GM18508 (cell line): ENCODE measurements at regions not wholly inside any gene's neighbourhood (a gene's known extent, or its start where the extent isn't known, plus 50 kb on each side); places are given as distances from the start of the nearest gene placed in this dataset.

Source experiments
- ATAC-seq: cut with Tn5 transposase; IDR thresholded peaks from one replicate; pipeline ENCODE4 v1.9.1; 2021; ENCODE audit warnings: moderate number of reproducible peaks; ENCODE audit not compliant: insufficient read depth, unreplicated experiment

DNA sequence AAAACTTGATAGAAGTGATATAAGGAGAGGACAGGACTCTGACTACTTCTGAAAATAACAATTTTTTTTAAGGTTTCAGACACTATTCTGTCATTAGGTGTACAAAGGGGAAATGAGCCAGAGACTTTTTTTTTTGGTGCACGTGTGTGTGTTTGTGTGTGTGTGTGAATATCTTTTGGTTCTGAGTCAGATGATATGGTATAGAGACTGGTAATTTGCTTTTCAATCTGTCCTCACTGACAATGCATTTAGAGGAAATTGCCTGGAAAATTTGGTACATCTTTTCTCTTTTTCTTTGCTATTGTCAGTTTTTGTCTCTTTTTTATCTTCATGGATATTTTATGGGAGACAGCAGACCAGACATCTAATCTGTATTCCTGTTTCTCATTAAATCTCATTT is 59.3 kb downstream of the DDIT4L start:
- ATAC-seq = no peak

DNA sequence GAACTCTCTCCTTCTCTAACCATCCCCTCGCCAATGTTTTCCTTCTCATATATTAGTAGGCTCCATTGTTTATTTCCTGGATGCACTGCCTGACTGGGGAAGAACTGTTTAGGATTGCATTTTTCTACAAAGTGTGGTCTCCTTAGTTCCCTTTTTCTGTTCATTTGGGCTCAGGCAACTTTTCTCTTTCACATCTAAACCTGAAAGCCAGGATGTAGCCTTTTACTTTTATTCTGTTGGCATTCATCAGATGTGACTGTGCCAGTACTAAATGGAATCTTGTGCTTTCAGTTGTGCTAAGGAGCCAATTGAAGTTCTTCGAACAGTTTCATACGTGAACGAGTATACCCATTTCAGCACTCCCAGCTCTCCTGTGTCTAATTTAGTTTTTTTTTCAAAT is 59.8 kb downstream of the DDIT4L start:
- ATAC-seq = no peak

DNA sequence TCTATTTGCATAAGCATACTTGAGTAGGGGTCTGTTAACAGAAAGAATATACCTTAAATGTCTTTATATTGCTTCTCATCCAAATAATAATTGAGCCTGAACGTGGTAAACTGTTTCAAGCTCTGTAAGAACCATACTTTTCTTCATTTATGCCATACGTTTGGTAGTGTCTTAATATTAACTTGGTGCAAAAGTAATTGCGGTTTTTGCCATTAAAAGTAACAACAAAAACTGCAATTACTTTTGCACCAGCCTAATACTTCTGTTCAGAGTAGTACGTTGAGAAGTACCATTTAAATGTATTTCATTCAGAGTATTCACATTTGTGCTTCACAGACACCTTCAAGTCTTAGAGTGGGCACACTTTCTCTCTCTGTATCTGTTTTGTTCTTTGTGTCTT is 60.5 kb downstream of the DDIT4L start:
- ATAC-seq = no peak

DNA sequence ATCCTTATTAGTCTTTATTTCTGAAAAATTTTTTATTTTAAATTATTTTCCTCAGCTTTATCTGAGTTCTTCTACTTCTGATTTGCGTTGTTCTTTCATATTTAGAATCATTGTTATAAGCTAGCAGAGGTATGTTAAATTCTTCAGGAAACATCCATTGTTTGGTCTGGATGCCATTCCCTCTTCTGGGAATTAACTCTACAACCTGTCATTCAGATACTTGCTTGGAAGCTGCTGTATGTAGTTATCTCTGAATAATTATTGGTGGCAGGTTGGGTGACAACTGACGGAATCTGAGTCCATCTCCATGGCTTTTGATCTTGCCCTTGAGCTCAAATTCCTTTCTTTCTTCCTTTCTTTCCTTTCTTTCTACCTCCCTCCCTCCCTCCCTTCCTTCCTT is 61.9 kb downstream of the DDIT4L start:
- no peak for ATAC-seq

DNA sequence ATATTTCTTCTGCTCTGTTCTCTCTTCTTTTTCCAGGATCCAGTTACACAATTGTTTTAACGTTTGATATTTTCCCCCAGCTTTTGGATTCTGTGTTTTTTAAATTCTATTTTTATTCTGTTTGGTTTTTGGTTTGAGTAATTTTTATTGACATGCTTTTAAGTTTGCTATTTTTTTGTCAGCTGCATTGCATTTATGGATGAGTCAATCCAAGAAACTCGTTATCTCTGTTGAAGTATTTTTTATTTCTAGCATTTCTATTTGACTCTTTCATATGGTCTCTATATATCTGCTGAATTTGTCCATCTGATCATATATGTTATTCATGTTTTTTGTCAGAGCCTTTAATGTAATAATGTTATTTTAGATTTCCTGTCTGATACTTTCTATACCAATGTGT is 65.6 kb downstream of the DDIT4L start:
- no peak for ATAC-seq

- ATAC-seq = no peak
Measured at GRCh38 chr4:100118181-100118580, 72.1 kb downstream of the DDIT4L start.

GRCh38 chr4:100117750-100118149 is 72.5 kb downstream of the DDIT4L start:
- ATAC-seq = no peak

DNA sequence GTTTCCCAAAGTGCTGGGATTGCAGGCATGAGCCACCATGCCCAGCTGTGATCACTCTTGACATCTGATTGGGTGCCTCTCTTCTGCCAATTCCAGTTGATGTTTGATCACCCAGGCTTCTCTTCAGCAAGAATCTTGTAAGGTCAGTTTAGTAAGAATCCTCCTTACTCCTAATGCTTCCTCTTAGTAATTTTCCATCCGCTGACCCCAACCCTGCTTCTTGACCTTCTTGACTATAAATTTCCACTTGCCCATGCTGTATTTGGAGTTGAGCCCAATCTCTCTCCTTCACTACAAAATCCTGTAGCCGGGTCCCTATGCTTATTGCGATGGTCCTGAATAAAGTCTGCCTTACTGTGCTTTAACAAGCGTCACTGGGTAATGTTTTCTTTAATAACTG is 75.4 kb downstream of the DDIT4L start:
- ATAC-seq = no peak

DNA sequence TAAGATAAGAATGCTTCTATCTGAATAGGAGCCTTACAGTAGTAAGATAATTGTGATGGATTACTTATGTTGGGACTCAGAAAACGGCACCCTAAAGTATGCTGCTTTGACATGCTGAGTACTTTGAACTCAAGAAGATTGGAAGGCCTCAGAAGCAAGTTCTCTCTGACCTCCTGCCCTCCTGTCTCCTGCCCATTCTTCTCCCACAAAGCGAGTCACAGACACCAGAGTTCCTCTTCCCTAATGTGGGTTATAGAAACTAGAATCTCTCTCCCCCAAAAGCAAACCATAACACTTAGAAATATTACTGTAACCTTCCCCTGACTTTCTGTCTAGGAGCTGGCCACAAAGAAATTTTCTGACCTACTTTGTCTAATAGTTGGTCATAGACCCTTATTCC is 76.5 kb downstream of the DDIT4L start:
- ATAC-seq = no peak

DNA sequence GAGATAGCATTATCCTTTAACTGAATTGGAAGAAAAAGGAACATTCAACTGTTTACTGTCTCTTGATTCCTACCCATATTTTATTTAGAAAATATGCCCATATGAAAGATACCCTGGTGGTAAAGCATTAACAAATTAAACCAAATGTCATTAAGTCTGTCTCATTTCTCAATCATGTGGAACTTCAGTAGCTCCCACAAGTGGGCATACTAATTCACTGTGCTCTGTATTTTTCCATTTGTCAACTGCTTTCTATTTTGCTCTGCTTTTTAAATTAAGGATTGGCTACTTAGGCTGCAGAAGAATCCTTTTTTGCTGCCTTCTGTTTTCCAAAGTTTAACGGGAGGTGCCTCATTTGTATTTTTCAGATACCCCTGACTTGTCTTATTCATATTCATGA is 77.2 kb downstream of the DDIT4L start:
- ATAC-seq = no peak

GRCh38 chr4:100109921-100110320 is 80.3 kb downstream of the DDIT4L start:
- ATAC-seq = no peak

DNA sequence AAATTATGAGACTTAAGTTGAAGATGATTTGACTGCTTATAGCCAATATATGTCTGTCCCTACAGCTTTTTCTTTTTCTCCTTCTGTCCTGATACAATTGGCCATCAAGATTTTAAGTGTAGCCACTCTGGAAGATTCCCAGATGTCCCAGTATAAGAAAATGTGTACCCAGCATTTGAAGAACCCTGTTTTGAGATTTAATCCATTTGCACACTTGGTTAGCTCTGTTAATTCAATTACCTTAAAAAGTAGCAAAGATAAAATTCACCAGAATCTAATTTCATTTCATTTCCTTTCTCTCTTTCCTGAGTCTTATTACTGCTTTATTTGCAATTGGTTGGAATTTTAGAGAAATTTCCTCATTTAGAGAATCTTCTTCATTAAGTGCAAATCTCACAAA is 81.4 kb downstream of the DDIT4L start:
- ATAC-seq = no peak

GRCh38 chr4:100106982-100107381 is 83.3 kb downstream of the DDIT4L start:
- ATAC-seq = peak; percentile 100

GRCh38 chr4:100103671-100104070 is 86.6 kb downstream of the DDIT4L start:
- ATAC-seq = no peak

- ATAC-seq = peak; percentile 46
Measured at GRCh38 chr4:100100985-100101384, 89.3 kb downstream of the DDIT4L start.

DNA sequence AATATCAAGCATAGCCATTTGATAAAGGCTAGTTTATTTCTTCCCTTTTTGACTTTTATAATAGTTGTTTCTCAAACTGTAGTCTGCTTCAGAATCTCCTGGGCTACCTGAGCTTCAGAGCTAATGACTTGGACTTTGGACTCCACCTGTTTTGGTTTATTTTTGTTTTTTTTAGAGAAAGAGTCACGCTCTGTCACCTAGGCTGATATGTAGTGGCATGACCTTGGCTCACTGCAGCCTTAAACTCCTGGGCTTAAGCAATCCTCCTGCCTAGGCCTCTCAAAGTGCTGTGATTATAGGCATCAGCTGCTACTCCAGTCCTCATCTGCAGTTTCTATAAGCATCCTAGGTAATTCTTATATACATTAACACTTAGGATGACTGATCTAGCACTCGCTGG is 90.5 kb downstream of the DDIT4L start:
- no peak for ATAC-seq

DNA sequence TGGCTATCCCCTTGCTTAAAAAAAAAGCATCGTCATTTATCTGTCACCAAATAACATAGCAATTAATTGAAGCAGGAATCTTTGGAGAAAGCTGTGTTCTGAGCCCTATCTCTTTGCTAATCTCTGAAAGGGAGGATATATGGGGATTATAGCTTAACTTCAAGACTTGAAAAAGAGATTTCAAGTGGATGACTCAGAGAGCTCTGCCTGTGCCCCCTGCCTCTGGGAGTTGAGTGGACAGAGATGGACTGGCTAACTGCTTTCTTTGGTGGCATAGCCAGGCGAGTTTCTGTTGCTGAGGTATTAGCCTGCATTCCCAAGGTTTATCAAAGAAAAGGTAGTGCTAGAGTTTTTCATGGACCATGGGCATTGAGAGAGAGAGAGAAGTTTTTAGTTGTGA is 91.6 kb downstream of the DDIT4L start:
- ATAC-seq = no peak

- ATAC-seq = no peak
Measured at GRCh38 chr4:100098011-100098545, 92.2 kb downstream of the DDIT4L start.

- ATAC-seq = peak; percentile 78
Measured at GRCh38 chr4:100095729-100096595, 94.3 kb downstream of the DDIT4L start.

GRCh38 chr4:100093091-100093866 is 97.0 kb downstream of the DDIT4L start:
- ATAC-seq = peak; percentile 81

GRCh38 chr4:100087743-100088142 is 102.5 kb downstream of the DDIT4L start:
- no peak for ATAC-seq
